ENCODE measurements at regions not wholly inside any gene's neighbourhood (a gene's known extent, or its start where the extent isn't known, plus 50 kb on each side); places are given as distances from the start of the nearest gene placed in this dataset.

DNA sequence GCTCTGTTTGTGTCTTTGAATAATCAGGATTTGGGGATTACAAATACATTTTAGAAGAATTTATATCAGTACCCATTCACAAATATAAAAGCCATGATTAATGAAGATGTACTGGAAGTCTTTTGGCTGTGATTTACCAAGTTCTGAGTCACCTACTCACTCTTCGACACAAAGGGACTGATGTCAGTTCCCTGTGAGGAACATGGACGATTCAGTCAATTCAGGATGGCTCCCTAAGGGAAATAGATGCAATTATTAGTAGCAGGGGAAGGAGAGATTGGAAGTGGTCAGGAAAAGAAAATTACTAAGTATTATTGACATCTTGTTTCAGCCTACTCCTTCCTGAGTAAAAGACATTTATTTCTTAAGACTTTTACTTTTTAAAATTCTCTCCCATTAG is 550.7 kb upstream of the SLIT2 start:
- Histone ChIP-seq H3K4me3 (ENCODE audit: low read length in 3 of 3) (no peak overlapping the region), H3K9me3 (ENCODE audit: control insufficient read depth in 2 of 3, insufficient read depth in 1 of 3, low read length in 3 of 3) (no peaks in the 10 kb centered on the region), H3K27ac (ENCODE audit: low read depth in 2 of 2, low read length in 2 of 2) (no peak overlapping the region), H3K4me1 (ENCODE audit: control insufficient read depth in 2 of 3, insufficient read depth in 2 of 3, low read depth in 1 of 3, low read length in 3 of 3) (no peaks in the 10 kb centered on the region), H3K9ac (ENCODE audit: low read length in 3 of 3) (no peak overlapping the region), H3K36me3 (ENCODE audit: control insufficient read depth in 2 of 3, insufficient read depth in 3 of 3, low read length in 3 of 3) (no peaks in the 10 kb centered on the region), H3K27me3 (ENCODE audit: control insufficient read depth, insufficient read depth, low read length) (no peaks in the 10 kb centered on the region)
- TF ChIP-seq, protein P1, sequence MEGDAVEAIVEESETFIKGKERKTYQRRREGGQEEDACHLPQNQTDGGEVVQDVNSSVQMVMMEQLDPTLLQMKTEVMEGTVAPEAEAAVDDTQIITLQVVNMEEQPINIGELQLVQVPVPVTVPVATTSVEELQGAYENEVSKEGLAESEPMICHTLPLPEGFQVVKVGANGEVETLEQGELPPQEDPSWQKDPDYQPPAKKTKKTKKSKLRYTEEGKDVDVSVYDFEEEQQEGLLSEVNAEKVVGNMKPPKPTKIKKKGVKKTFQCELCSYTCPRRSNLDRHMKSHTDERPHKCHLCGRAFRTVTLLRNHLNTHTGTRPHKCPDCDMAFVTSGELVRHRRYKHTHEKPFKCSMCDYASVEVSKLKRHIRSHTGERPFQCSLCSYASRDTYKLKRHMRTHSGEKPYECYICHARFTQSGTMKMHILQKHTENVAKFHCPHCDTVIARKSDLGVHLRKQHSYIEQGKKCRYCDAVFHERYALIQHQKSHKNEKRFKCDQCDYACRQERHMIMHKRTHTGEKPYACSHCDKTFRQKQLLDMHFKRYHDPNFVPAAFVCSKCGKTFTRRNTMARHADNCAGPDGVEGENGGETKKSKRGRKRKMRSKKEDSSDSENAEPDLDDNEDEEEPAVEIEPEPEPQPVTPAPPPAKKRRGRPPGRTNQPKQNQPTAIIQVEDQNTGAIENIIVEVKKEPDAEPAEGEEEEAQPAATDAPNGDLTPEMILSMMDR (IDR thresholded peaks at IDR 0.05; ENCODE audit: borderline replicate concordance, extremely low read depth, insufficient read depth), result no peak
- intact Hi-C loops (cut with DNase I), result no loop called here
- FAIRE-seq (no peak), DNase-seq (no peak)

DNA sequence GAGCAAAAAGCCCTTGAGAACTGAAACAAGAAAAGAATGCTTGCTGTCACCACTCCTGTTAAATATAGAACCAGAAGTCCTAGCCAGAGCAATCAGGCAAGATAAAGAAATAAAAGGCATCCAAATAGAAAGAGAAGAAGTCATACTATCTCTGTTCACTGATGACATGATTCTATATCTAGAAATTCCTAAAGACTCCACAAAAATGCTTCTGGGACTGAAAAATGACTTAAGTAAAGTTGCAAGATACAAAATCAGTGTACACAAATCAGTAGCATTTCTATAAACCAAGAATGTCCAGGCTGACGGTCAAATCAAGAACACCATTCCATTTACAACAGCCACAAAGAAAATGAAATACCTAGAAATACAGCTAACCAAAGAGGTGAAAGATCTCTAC is 552.7 kb upstream of the SLIT2 start:
- FAIRE-seq (no peak), DNase-seq (no peak)
- Histone ChIP-seq H3K4me3 (ENCODE audit: low read length in 3 of 3) (no peak overlapping the region), H3K9ac (ENCODE audit: low read length in 3 of 3) (no peak overlapping the region), H3K36me3 (ENCODE audit: control insufficient read depth in 2 of 3, insufficient read depth in 3 of 3, low read length in 3 of 3) (no peaks in the 10 kb centered on the region), H3K27me3 (ENCODE audit: control insufficient read depth, insufficient read depth, low read length) (no peaks in the 10 kb centered on the region), H3K27ac (ENCODE audit: low read depth in 2 of 2, low read length in 2 of 2) (no peak overlapping the region), H3K9me3 (ENCODE audit: control insufficient read depth in 2 of 3, insufficient read depth in 1 of 3, low read length in 3 of 3) (no peaks in the 10 kb centered on the region), H3K4me1 (ENCODE audit: control insufficient read depth in 2 of 3, insufficient read depth in 2 of 3, low read depth in 1 of 3, low read length in 3 of 3) (peaks cover 0 to 3% (median 0%) of the 10 kb centered on the region in 3 donors)
- TF ChIP-seq, protein P1 (IDR thresholded peaks at IDR 0.05; ENCODE audit: borderline replicate concordance, extremely low read depth, insufficient read depth), result no peak
- intact Hi-C loops (cut with DNase I), result no loop called here

DNA sequence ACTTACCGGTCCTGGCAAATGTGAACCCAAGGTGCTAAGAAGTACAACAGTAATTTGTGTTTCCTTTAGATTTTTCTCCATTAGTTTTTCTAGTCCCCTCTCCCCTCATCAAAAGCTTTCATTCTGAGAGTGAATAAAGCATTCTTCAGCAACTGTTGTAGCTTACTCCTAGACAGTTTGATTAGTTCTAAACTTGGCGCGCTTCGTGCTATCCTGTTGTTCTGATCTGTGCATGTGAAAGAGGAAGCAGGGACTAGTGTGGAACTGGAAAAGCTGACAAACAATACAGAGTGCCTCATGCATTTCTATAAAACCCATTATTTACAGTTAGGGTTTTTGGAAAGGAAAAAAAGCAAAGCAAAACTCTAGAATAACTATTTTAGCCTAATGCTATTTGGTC is 556.9 kb upstream of the SLIT2 start:
- Histone ChIP-seq H3K9me3 (ENCODE audit: control insufficient read depth in 2 of 3, insufficient read depth in 1 of 3, low read length in 3 of 3) (no peaks in the 10 kb centered on the region), H3K4me3 (ENCODE audit: low read length in 3 of 3) (no peak overlapping the region), H3K27me3 (ENCODE audit: control insufficient read depth, insufficient read depth, low read length) (no peaks in the 10 kb centered on the region), H3K9ac (ENCODE audit: low read length in 3 of 3) (no peak overlapping the region), H3K4me1 (ENCODE audit: control insufficient read depth in 2 of 3, insufficient read depth in 2 of 3, low read depth in 1 of 3, low read length in 3 of 3) (peaks cover 0 to 3% (median 0%) of the 10 kb centered on the region in 3 donors), H3K27ac (ENCODE audit: low read depth in 2 of 2, low read length in 2 of 2) (no peak overlapping the region), H3K36me3 (ENCODE audit: control insufficient read depth in 2 of 3, insufficient read depth in 3 of 3, low read length in 3 of 3) (no peaks in the 10 kb centered on the region)
- intact Hi-C loops (cut with DNase I), result no loop called here
- no peak for FAIRE-seq
- TF ChIP-seq, protein P1 (IDR thresholded peaks at IDR 0.05; ENCODE audit: borderline replicate concordance, extremely low read depth, insufficient read depth), result no peak
- DNase-seq, result peak in 2 of 5 donors; percentile 30 to 71

DNA sequence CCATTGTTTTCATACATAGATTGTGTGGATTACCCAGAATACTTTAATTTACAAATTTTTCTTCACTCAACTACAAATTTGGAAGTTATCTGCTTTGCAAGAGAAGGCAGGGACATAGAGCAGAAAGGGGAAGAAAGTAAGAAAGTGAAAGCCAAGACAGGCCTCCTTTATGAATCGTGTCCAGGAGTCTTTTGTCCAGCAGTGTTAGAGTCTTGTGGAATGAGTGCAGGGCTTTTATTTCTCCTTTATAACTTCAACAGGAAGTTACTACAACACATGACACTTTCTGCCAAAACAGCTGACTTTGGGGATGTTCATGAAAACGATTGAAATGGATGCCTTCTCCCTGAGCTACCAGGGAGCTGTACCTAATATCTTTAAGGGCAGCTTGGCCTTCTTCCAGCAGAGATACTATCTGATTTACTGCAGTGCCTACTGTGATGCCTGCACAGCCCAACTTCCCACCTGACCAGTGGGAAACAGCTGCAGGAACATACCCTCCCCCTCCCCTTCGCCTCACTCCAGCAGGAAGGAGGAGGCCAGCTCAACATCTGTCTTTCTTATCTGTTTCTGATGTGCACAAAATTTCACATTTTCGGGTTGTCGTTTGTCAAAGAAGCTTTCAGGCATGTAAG is 557.7 kb upstream of the SLIT2 start:
- Histone ChIP-seq H3K36me3 (ENCODE audit: control insufficient read depth in 2 of 3, insufficient read depth in 3 of 3, low read length in 3 of 3) (no peaks in the 10 kb centered on the region), H3K27me3 (ENCODE audit: control insufficient read depth, insufficient read depth, low read length) (no peaks in the 10 kb centered on the region), H3K9ac (ENCODE audit: low read length in 3 of 3) (no peak overlapping the region), H3K27ac (ENCODE audit: low read depth in 2 of 2, low read length in 2 of 2) (no peak overlapping the region), H3K4me3 (ENCODE audit: low read length in 3 of 3) (no peak overlapping the region), H3K9me3 (ENCODE audit: control insufficient read depth in 2 of 3, insufficient read depth in 1 of 3, low read length in 3 of 3) (no peaks in the 10 kb centered on the region), H3K4me1 (ENCODE audit: control insufficient read depth in 2 of 3, insufficient read depth in 2 of 3, low read depth in 1 of 3, low read length in 3 of 3) (peaks cover 0 to 3% (median 0%) of the 10 kb centered on the region in 3 donors)
- DNase-seq (peak in 4 of 5 donors; percentile 55 to 79 (median 67)), FAIRE-seq (no peak)
- intact Hi-C loops (cut with DNase I), result no loop called here
- TF ChIP-seq, protein P1 (IDR thresholded peaks at IDR 0.05; ENCODE audit: borderline replicate concordance, extremely low read depth, insufficient read depth), result no peak

Data from kidney (tissue), 13 donors.